ENCODE measurements at regions not wholly inside any gene's neighbourhood (a gene's known extent, or its start where the extent isn't known, plus 50 kb on each side); places are given as distances from the start of the nearest gene placed in this dataset.

- H3K27me3 Mint-ChIP-seq = peaks cover 33% of the 10 kb centered on the region
- no peak overlapping the region for H3K27ac Mint-ChIP-seq
- H3K36me3 Mint-ChIP-seq (ENCODE audit: low read depth) = no peaks in the 10 kb centered on the region
- no peaks in the 10 kb centered on the region for H3K4me1 Mint-ChIP-seq (ENCODE audit: low read depth)
- DNase-seq = no peak
- H3K9me3 Mint-ChIP-seq = no peaks in the 10 kb centered on the region
- H3K4me3 Mint-ChIP-seq = no peak overlapping the region
These were observed 340.3 kb downstream of the FOXL1 start for GRCh38 chr16:86918637-86919036.

GRCh38 chr16:86919078-86919477 is 340.7 kb downstream of the FOXL1 start:
- peaks cover 37% of the 10 kb centered on the region for H3K27me3 Mint-ChIP-seq
- no peaks in the 10 kb centered on the region for H3K4me1 Mint-ChIP-seq (ENCODE audit: low read depth)
- no peak overlapping the region for H3K4me3 Mint-ChIP-seq
- DNase-seq = no peak
- no peak overlapping the region for H3K27ac Mint-ChIP-seq
- no peaks in the 10 kb centered on the region for H3K9me3 Mint-ChIP-seq
- no peaks in the 10 kb centered on the region for H3K36me3 Mint-ChIP-seq (ENCODE audit: low read depth)

- no peak for DNase-seq
- Mint-ChIP-seq H3K4me3 (no peak overlapping the region), H3K9me3 (no peaks in the 10 kb centered on the region), H3K27ac (no peak overlapping the region), H3K27me3 (peaks cover 44% of the 10 kb centered on the region), H3K36me3 (ENCODE audit: low read depth) (no peaks in the 10 kb centered on the region), H3K4me1 (ENCODE audit: low read depth) (no peaks in the 10 kb centered on the region)
These were observed 341.4 kb downstream of the FOXL1 start for GRCh38 chr16:86919578-86920305.

DNA sequence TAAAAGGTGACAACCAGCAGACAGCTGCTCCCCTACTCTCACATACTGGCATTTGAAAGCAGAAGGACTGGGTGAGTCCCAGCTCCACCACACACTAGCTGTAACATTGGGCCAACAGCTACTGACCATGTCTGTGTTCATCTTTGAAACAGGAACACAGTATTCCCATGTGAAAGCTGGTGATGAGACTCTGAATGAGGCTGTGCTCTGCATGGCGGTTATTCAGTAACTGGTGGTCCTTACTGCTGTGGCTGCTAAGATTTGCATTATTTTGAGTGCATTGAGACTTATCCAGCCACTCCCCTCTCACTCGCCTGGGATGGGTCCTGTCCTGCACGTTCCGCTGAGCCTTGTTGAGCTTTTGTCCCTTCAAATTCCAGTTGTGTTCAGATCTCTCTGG is 342.9 kb downstream of the FOXL1 start:
- Mint-ChIP-seq H3K36me3 (ENCODE audit: low read depth) (no peaks in the 10 kb centered on the region), H3K9me3 (no peaks in the 10 kb centered on the region), H3K4me3 (no peak overlapping the region), H3K27me3 (peaks cover 54% of the 10 kb centered on the region), H3K4me1 (ENCODE audit: low read depth) (no peaks in the 10 kb centered on the region), H3K27ac (no peak overlapping the region)
- no peak for DNase-seq

GRCh38 chr16:86922311-86922710 is 344.0 kb downstream of the FOXL1 start:
- Mint-ChIP-seq H3K9me3 (no peaks in the 10 kb centered on the region), H3K36me3 (ENCODE audit: low read depth) (no peaks in the 10 kb centered on the region), H3K27me3 (peaks cover 61% of the 10 kb centered on the region), H3K27ac (no peak overlapping the region), H3K4me1 (ENCODE audit: low read depth) (no peaks in the 10 kb centered on the region), H3K4me3 (no peak overlapping the region)
- no peak for DNase-seq

- Mint-ChIP-seq H3K4me3 (no peak overlapping the region), H3K27ac (no peak overlapping the region), H3K36me3 (ENCODE audit: low read depth) (no peaks in the 10 kb centered on the region), H3K9me3 (no peaks in the 10 kb centered on the region), H3K4me1 (ENCODE audit: low read depth) (no peaks in the 10 kb centered on the region), H3K27me3 (peaks cover 75% of the 10 kb centered on the region)
- DNase-seq = no peak
These were observed 345.3 kb downstream of the FOXL1 start for GRCh38 chr16:86923656-86924055.

DNA sequence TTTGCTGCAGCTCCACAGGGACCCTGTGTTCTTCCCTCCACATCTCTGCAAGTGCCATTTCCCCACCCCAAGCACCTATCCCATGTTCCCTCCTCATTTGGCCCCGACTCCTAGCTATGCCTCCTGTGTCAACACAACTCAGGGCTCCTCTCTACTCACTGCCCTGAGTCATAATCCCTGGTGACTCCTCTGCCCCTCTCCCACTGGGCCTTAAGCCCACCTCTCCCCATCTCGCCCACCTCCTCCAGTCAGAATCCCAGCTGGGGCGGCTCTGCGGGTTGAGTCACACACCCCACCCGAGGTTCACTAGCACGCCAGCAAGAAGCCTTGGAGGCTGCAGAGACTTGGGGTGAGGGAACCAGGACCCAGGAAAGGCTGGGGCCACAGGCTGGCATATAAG is 346.2 kb downstream of the FOXL1 start:
- Mint-ChIP-seq H3K27me3 (peaks cover 80% of the 10 kb centered on the region), H3K36me3 (ENCODE audit: low read depth) (no peaks in the 10 kb centered on the region), H3K4me1 (ENCODE audit: low read depth) (peaks cover 1% of the 10 kb centered on the region), H3K9me3 (no peaks in the 10 kb centered on the region), H3K4me3 (no peak overlapping the region), H3K27ac (no peak overlapping the region)
- no peak for DNase-seq

GRCh38 chr16:86925067-86925791 is 346.9 kb downstream of the FOXL1 start:
- no peak overlapping the region for H3K4me3 Mint-ChIP-seq
- no peaks in the 10 kb centered on the region for H3K9me3 Mint-ChIP-seq
- no peaks in the 10 kb centered on the region for H3K36me3 Mint-ChIP-seq (ENCODE audit: low read depth)
- H3K27me3 Mint-ChIP-seq = peaks cover 84% of the 10 kb centered on the region
- no peak for DNase-seq
- H3K4me1 Mint-ChIP-seq (ENCODE audit: low read depth) = peaks cover 1% of the 10 kb centered on the region
- no peak overlapping the region for H3K27ac Mint-ChIP-seq

- no peaks in the 10 kb centered on the region for H3K36me3 Mint-ChIP-seq (ENCODE audit: low read depth)
- DNase-seq = no peak
- H3K4me3 Mint-ChIP-seq = no peak overlapping the region
- H3K4me1 Mint-ChIP-seq (ENCODE audit: low read depth) = peaks cover 1% of the 10 kb centered on the region
- H3K27me3 Mint-ChIP-seq = peaks cover 78% of the 10 kb centered on the region
- no peak overlapping the region for H3K27ac Mint-ChIP-seq
- H3K9me3 Mint-ChIP-seq = no peaks in the 10 kb centered on the region
These were observed 348.1 kb downstream of the FOXL1 start for GRCh38 chr16:86926181-86927094.

GRCh38 chr16:86927699-86928098 is 349.4 kb downstream of the FOXL1 start:
- no peak for DNase-seq
- no peak overlapping the region for H3K4me3 Mint-ChIP-seq
- no peaks in the 10 kb centered on the region for H3K36me3 Mint-ChIP-seq (ENCODE audit: low read depth)
- peaks cover 1% of the 10 kb centered on the region for H3K4me1 Mint-ChIP-seq (ENCODE audit: low read depth)
- no peaks in the 10 kb centered on the region for H3K9me3 Mint-ChIP-seq
- H3K27ac Mint-ChIP-seq = no peak overlapping the region
- H3K27me3 Mint-ChIP-seq = peaks cover 75% of the 10 kb centered on the region

- Mint-ChIP-seq H3K27me3 (peaks cover 67% of the 10 kb centered on the region), H3K4me1 (ENCODE audit: low read depth) (peaks cover 1% of the 10 kb centered on the region), H3K27ac (no peak overlapping the region)
These were observed 350.2 kb downstream of the FOXL1 start for GRCh38 chr16:86928523-86929011.

DNA sequence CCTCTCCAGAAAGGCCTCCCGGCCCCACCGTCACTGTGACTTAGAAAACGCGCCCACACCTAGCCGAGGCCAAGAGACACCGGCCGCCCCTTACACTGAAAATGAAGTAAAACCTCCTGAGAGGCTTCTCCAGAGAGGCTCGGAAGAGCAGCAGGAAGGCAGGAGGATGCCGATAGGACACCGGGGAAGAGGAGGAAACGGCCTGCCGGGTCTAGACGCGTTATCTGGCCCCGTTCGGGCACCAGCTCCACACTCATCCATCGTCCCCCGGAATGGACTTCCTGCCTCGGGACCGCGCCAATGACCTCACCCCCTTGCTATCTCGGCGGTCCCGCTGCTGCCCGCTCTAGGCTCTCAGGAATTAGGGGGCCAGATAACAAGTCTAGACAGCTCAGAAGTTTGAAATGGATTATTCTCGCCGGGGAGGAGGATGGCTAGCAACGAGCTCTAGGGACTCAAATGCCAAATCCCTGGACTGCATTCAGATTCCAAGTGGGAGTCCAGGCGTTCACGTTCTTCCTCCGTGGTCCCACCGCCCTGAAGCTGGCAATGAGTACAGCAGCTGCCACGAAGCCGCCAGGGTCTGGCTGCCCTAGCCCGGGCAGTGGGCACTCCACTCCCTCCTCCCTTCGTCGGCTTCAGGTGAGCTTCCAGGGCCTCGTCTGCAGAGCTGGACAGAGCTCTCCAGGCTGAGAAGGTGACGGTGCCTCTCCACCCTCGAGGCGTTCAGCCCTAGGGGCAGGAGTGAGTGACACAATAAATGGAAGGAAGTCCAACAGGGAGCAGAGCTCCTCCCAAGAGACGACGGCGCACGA is 350.9 kb downstream of the FOXL1 start:
- H3K9me3 Mint-ChIP-seq = no peaks in the 10 kb centered on the region
- peaks cover 66% of the 10 kb centered on the region for H3K27me3 Mint-ChIP-seq

More at GRCh38 chr16:86928523-86929011, 350.2 kb downstream of the FOXL1 start:
- H3K9me3 Mint-ChIP-seq = no peaks in the 10 kb centered on the region
- no peaks in the 10 kb centered on the region for H3K36me3 Mint-ChIP-seq (ENCODE audit: low read depth)
- no peak for DNase-seq
- H3K4me3 Mint-ChIP-seq = no peak overlapping the region

GRCh38 chr16:86930001-86930400 is 351.7 kb downstream of the FOXL1 start:
- H3K27me3 Mint-ChIP-seq = peaks cover 66% of the 10 kb centered on the region

More for the DNA sequence above, 350.9 kb downstream of the FOXL1 start:
- Mint-ChIP-seq H3K4me3 (no peak overlapping the region), H3K27ac (no peak overlapping the region), H3K4me1 (ENCODE audit: low read depth) (peaks cover 1% of the 10 kb centered on the region), H3K36me3 (ENCODE audit: low read depth) (no peaks in the 10 kb centered on the region)
- DNase-seq = no peak

More at GRCh38 chr16:86930001-86930400, 351.7 kb downstream of the FOXL1 start:
- Mint-ChIP-seq H3K27ac (no peak overlapping the region), H3K36me3 (ENCODE audit: low read depth) (no peaks in the 10 kb centered on the region), H3K4me1 (ENCODE audit: low read depth) (peaks cover 1% of the 10 kb centered on the region), H3K9me3 (no peaks in the 10 kb centered on the region), H3K4me3 (no peak overlapping the region)
- DNase-seq = no peak
